ENCODE measurements at regions not wholly inside any gene's neighbourhood (a gene's known extent, or its start where the extent isn't known, plus 50 kb on each side); places are given as distances from the start of the nearest gene placed in this dataset.

DNA sequence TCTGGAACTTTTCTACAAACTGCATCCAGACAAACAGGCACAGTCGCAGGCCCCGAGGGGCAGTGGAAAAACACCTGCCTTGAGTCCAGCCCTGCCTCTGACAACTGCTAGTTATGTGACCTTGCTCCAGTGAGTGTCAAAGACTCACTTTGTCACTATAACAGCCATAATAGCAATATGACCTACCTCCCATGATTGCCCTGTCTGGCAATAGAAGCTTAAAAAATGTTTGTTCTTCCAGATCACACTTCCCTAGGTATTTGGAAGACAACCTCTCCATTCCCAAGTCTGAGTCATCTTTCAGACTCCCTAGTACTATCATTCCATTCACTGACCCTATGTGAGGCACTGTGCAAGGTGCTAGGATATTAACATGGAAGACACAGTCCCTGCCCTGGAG, 74.5 kb downstream of the RPL27A start:
- no peaks in the 10 kb centered on the region for H3K36me3 ChIP-seq (ENCODE audit: low read length)
- no peaks in the 10 kb centered on the region for H4K20me1 ChIP-seq (ENCODE audit: low read depth, low read length)
- H2AFZ ChIP-seq (ENCODE audit: low read depth, low read length, severe bottlenecking): no peak overlapping the region
- H3K79me2 ChIP-seq (ENCODE audit: insufficient read depth, low read length): no peaks in the 10 kb centered on the region
- H3K9me2 ChIP-seq (replicated peaks; ENCODE audit: insufficient read depth, low read length): no peaks in the 10 kb centered on the region
- no peak overlapping the region for H3K27ac ChIP-seq (ENCODE audit: low read depth, low read length)
- no peaks in the 10 kb centered on the region for H3F3A ChIP-seq (ENCODE audit: insufficient read depth)
- no peak overlapping the region for H3K4me2 ChIP-seq (ENCODE audit: low read depth, low read length, poor library complexity, severe bottlenecking)
- H3K4me3 ChIP-seq (ENCODE audit: insufficient read depth, low read length, poor library complexity, severe bottlenecking): no peak overlapping the region
- no peaks in the 10 kb centered on the region for H3K27me3 ChIP-seq (ENCODE audit: low read length)
- TF ChIP-seq, protein P1, sequence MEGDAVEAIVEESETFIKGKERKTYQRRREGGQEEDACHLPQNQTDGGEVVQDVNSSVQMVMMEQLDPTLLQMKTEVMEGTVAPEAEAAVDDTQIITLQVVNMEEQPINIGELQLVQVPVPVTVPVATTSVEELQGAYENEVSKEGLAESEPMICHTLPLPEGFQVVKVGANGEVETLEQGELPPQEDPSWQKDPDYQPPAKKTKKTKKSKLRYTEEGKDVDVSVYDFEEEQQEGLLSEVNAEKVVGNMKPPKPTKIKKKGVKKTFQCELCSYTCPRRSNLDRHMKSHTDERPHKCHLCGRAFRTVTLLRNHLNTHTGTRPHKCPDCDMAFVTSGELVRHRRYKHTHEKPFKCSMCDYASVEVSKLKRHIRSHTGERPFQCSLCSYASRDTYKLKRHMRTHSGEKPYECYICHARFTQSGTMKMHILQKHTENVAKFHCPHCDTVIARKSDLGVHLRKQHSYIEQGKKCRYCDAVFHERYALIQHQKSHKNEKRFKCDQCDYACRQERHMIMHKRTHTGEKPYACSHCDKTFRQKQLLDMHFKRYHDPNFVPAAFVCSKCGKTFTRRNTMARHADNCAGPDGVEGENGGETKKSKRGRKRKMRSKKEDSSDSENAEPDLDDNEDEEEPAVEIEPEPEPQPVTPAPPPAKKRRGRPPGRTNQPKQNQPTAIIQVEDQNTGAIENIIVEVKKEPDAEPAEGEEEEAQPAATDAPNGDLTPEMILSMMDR (IDR thresholded peaks at IDR 0.05; ENCODE audit: insufficient read depth, low read length, poor library complexity, severe bottlenecking): no peak
- TF ChIP-seq EZH2phosphoT487 (conservative IDR thresholded peaks at IDR 0.05; ENCODE audit: low read length): no peak
- no peak overlapping the region for H3K9ac ChIP-seq (ENCODE audit: low read length)
- no peaks in the 10 kb centered on the region for H3K9me3 ChIP-seq (ENCODE audit: insufficient read depth, low read length)

GRCh38 chr11:8757533-8757932, 74.9 kb downstream of the RPL27A start:
- Histone ChIP-seq H3K27ac (ENCODE audit: low read depth, low read length) (no peak overlapping the region), H3F3A (ENCODE audit: insufficient read depth) (no peaks in the 10 kb centered on the region), H2AFZ (ENCODE audit: low read depth, low read length, severe bottlenecking) (no peak overlapping the region), H4K20me1 (ENCODE audit: low read depth, low read length) (no peaks in the 10 kb centered on the region), H3K4me3 (ENCODE audit: insufficient read depth, low read length, poor library complexity, severe bottlenecking) (no peak overlapping the region), H3K4me2 (ENCODE audit: low read depth, low read length, poor library complexity, severe bottlenecking) (no peak overlapping the region), H3K9me2 (replicated peaks; ENCODE audit: insufficient read depth, low read length) (no peaks in the 10 kb centered on the region), H3K79me2 (ENCODE audit: insufficient read depth, low read length) (no peaks in the 10 kb centered on the region), H3K9ac (ENCODE audit: low read length) (no peak overlapping the region), H3K27me3 (ENCODE audit: low read length) (no peaks in the 10 kb centered on the region), H3K36me3 (ENCODE audit: low read length) (no peaks in the 10 kb centered on the region), H3K9me3 (ENCODE audit: insufficient read depth, low read length) (no peaks in the 10 kb centered on the region)
- TF ChIP-seq, protein P1 (IDR thresholded peaks at IDR 0.05; ENCODE audit: insufficient read depth, low read length, poor library complexity, severe bottlenecking): no peak
- TF ChIP-seq EZH2phosphoT487 (conservative IDR thresholded peaks at IDR 0.05; ENCODE audit: low read length): no peak

DNA sequence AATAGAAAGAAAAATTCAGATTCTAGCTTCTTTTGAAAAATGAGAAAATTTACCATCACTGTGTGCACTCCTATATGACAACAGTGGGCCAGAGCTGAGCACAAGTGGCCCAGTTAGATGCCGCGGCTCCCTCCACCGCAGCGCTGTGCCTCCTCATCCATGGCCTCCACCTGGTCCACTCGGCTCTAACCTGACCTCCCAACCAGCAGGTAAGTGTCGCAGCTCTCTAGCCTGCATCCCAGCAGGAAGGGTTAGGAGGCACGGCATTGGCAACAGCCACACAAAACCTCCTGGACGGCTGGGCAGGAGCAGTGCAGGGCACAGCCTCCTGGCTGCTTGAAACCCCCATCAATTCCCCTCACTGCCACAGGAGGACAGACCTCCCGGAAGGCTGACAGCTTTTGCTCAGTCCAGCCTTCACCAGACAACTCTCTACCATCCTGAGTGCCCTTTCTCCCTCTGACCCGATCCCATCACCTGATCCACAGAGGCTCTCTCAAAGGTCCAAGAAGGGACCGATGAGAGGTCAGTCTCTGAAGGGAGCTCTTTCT, 76.1 kb downstream of the RPL27A start:
- no peaks in the 10 kb centered on the region for H3F3A ChIP-seq (ENCODE audit: insufficient read depth)
- no peak overlapping the region for H2AFZ ChIP-seq (ENCODE audit: low read depth, low read length, severe bottlenecking)
- no peaks in the 10 kb centered on the region for H3K79me2 ChIP-seq (ENCODE audit: insufficient read depth, low read length)
- TF ChIP-seq, protein P1 (IDR thresholded peaks at IDR 0.05; ENCODE audit: insufficient read depth, low read length, poor library complexity, severe bottlenecking): no peak
- no peak for TF ChIP-seq EZH2phosphoT487 (conservative IDR thresholded peaks at IDR 0.05; ENCODE audit: low read length)
- no peaks in the 10 kb centered on the region for H4K20me1 ChIP-seq (ENCODE audit: low read depth, low read length)
- H3K9me2 ChIP-seq (replicated peaks; ENCODE audit: insufficient read depth, low read length): no peaks in the 10 kb centered on the region
- no peak overlapping the region for H3K4me2 ChIP-seq (ENCODE audit: low read depth, low read length, poor library complexity, severe bottlenecking)
- no peaks in the 10 kb centered on the region for H3K9me3 ChIP-seq (ENCODE audit: insufficient read depth, low read length)
- H3K27ac ChIP-seq (ENCODE audit: low read depth, low read length): no peak overlapping the region
- H3K4me3 ChIP-seq (ENCODE audit: insufficient read depth, low read length, poor library complexity, severe bottlenecking): no peak overlapping the region
- no peak overlapping the region for H3K9ac ChIP-seq (ENCODE audit: low read length)
- no peaks in the 10 kb centered on the region for H3K27me3 ChIP-seq (ENCODE audit: low read length)
- H3K36me3 ChIP-seq (ENCODE audit: low read length): no peaks in the 10 kb centered on the region
